ENCODE measurements at regions not wholly inside any gene's neighbourhood (a gene's known extent, or its start where the extent isn't known, plus 50 kb on each side); places are given as distances from the start of the nearest gene placed in this dataset.

DNA sequence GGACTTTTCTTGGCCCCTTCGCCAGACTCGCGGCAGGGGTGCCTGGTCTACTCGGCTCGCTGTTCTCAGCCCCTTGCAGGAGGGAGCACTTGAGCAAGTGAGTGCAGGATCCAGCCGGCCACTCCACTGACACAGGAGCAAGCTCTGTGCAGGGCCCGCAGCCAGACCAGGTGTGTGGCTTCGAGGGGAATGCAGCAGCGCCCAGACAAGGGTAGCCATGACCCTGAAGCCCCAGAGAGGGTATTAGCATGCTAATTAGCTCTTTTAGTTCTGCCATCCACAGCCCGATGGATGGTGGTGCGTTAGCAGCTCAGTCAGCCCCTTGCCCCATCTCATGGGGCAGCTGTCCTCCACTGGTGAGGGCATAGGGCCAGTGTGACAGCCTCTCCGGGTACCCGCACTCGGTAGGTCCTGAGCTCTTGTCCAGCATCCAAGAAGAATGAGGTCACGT is 103.2 kb upstream of the HS6ST1 start:
- no peaks in the 10 kb centered on the region for H3K9me3 ChIP-seq (replicated peaks; ENCODE audit: insufficient read depth, low read length)
- H3K36me3 ChIP-seq (replicated peaks; ENCODE audit: insufficient read depth, low read length), result no peaks in the 10 kb centered on the region
- no peak overlapping the region for H3K4me2 ChIP-seq (ENCODE audit: low read depth, low read length)
- DNase-seq, result no peak
- H4K20me1 ChIP-seq (ENCODE audit: insufficient read depth, low read length), result no peaks in the 10 kb centered on the region
- H3F3A ChIP-seq (ENCODE audit: insufficient read depth, low read length), result no peaks in the 10 kb centered on the region
- no peaks in the 10 kb centered on the region for H3K4me1 ChIP-seq (ENCODE audit: low read length)
- H2AFZ ChIP-seq (ENCODE audit: low read length), result no peak overlapping the region
- no peaks in the 10 kb centered on the region for H3K9me2 ChIP-seq (replicated peaks; ENCODE audit: insufficient read depth, low read length)
- TF ChIP-seq EZH2phosphoT487 (IDR thresholded peaks at IDR 0.05; ENCODE audit: low read length), result no peak
- TF ChIP-seq CTCF (IDR thresholded peaks at IDR 0.05; ENCODE audit: low read length), result no peak
- no peak for TF ChIP-seq EZH2 (optimal IDR thresholded peaks at IDR 0.05; ENCODE audit: low read depth, low read length)
- H3K79me2 ChIP-seq (ENCODE audit: low read length), result no peaks in the 10 kb centered on the region
- H3K4me3 ChIP-seq (ENCODE audit: low read length), result no peak overlapping the region
- H3K27me3 ChIP-seq (replicated peaks; ENCODE audit: insufficient read depth, low read length), result no peaks in the 10 kb centered on the region
- no peak overlapping the region for H3K9ac ChIP-seq (ENCODE audit: low read length)
- no peak overlapping the region for H3K27ac ChIP-seq (ENCODE audit: low read length)

GRCh38 chr2:128422571-128422970 is 103.9 kb upstream of the HS6ST1 start:
- no peaks in the 10 kb centered on the region for H4K20me1 ChIP-seq (ENCODE audit: insufficient read depth, low read length)
- no peaks in the 10 kb centered on the region for H3K9me3 ChIP-seq (replicated peaks; ENCODE audit: insufficient read depth, low read length)
- TF ChIP-seq CTCF (IDR thresholded peaks at IDR 0.05; ENCODE audit: low read length) (no peak), EZH2 (optimal IDR thresholded peaks at IDR 0.05; ENCODE audit: low read depth, low read length) (no peak), EZH2phosphoT487 (IDR thresholded peaks at IDR 0.05; ENCODE audit: low read length) (no peak)
- no peak overlapping the region for H3K4me2 ChIP-seq (ENCODE audit: low read depth, low read length)
- no peaks in the 10 kb centered on the region for H3F3A ChIP-seq (ENCODE audit: insufficient read depth, low read length)
- no peaks in the 10 kb centered on the region for H3K36me3 ChIP-seq (replicated peaks; ENCODE audit: insufficient read depth, low read length)
- H3K27me3 ChIP-seq (replicated peaks; ENCODE audit: insufficient read depth, low read length), result no peaks in the 10 kb centered on the region
- no peaks in the 10 kb centered on the region for H3K4me1 ChIP-seq (ENCODE audit: low read length)
- no peak overlapping the region for H3K4me3 ChIP-seq (ENCODE audit: low read length)
- H3K9me2 ChIP-seq (replicated peaks; ENCODE audit: insufficient read depth, low read length), result no peaks in the 10 kb centered on the region
- no peak overlapping the region for H3K27ac ChIP-seq (ENCODE audit: low read length)
- H3K79me2 ChIP-seq (ENCODE audit: low read length), result no peaks in the 10 kb centered on the region
- H3K9ac ChIP-seq (ENCODE audit: low read length), result no peak overlapping the region
- no peak for DNase-seq
- no peak overlapping the region for H2AFZ ChIP-seq (ENCODE audit: low read length)

DNA sequence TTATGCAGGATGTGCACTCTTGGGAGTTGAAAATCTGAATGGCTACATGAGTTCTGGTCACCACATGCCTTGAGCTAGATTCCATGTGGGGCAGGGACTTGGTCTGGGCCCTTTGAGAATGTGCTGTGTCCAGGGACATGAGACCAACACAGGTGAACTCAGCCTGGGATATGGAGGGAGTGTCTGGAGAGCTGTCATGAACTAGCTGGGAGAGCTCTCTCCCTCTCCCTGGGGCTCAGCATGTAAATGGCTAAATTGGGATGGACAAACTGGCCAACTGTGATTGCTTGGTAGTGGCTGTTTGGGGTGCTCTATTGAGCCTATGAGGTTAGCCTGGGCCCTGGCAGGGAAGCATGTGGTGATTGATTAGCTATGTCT is 105.1 kb upstream of the HS6ST1 start:
- no peak for TF ChIP-seq EZH2phosphoT487 (IDR thresholded peaks at IDR 0.05; ENCODE audit: low read length)
- TF ChIP-seq CTCF (IDR thresholded peaks at IDR 0.05; ENCODE audit: low read length), result no peak
- no peak for TF ChIP-seq EZH2 (optimal IDR thresholded peaks at IDR 0.05; ENCODE audit: low read depth, low read length)
- Histone ChIP-seq H3K4me2 (ENCODE audit: low read depth, low read length) (no peak overlapping the region), H3K9me3 (replicated peaks; ENCODE audit: insufficient read depth, low read length) (no peaks in the 10 kb centered on the region), H3K4me3 (ENCODE audit: low read length) (no peak overlapping the region), H3K4me1 (ENCODE audit: low read length) (no peaks in the 10 kb centered on the region), H3K36me3 (replicated peaks; ENCODE audit: insufficient read depth, low read length) (no peaks in the 10 kb centered on the region), H3F3A (ENCODE audit: insufficient read depth, low read length) (no peaks in the 10 kb centered on the region), H3K27ac (ENCODE audit: low read length) (no peak overlapping the region), H2AFZ (ENCODE audit: low read length) (no peak overlapping the region), H3K9me2 (replicated peaks; ENCODE audit: insufficient read depth, low read length) (no peaks in the 10 kb centered on the region), H3K9ac (ENCODE audit: low read length) (no peak overlapping the region), H3K27me3 (replicated peaks; ENCODE audit: insufficient read depth, low read length) (no peaks in the 10 kb centered on the region), H3K79me2 (ENCODE audit: low read length) (no peaks in the 10 kb centered on the region), H4K20me1 (ENCODE audit: insufficient read depth, low read length) (no peaks in the 10 kb centered on the region)
- DNase-seq, result no peak
